Endothelial cell of umbilical vein (primary cell): ENCODE measurements at regions not wholly inside any gene's neighbourhood (a gene's known extent, or its start where the extent isn't known, plus 50 kb on each side); places are given as distances from the start of the nearest gene placed in this dataset.

Experiments
- EZH2 ChIP-seq: IDR thresholded peaks from 2 replicates; pipeline ENCODE4 v1.6.1; 2012; ENCODE audit warnings: borderline replicate concordance, low read depth, mild to moderate bottlenecking, moderate library complexity, low read length, inconsistent platforms; ENCODE audit not compliant: severe bottlenecking
- GATA2 ChIP-seq: IDR thresholded peaks from 2 replicates; pipeline ENCODE4 v1.7.0; 2011; ENCODE audit warnings: low read depth, mild to moderate bottlenecking, moderate library complexity, mixed read lengths, low read length; ENCODE audit not compliant: insufficient read length, insufficient read depth
- MYC ChIP-seq: IDR thresholded peaks from one replicate; pipeline ENCODE4 v1.6.1; 2011; ENCODE audit warnings: mild to moderate bottlenecking, low read depth, low read length
- POLR2AphosphoS5 ChIP-seq: IDR thresholded peaks from 2 replicates; pipeline ENCODE4 v1.6.1; 2012; ENCODE audit warnings: low read depth, mild to moderate bottlenecking, control low read depth, low read length, moderate library complexity; ENCODE audit not compliant: insufficient read depth
- TF ChIP-seq, protein P1 (sequence below), 2 donors: IDR thresholded peaks; 1 replicate in 1 of 2; 2 replicates in 1 of 2; pipeline ENCODE4 v1.5.1; 2011; ENCODE audit warnings: low read length in 2 of 2, mild to moderate bottlenecking in 2 of 2, moderate library complexity in 2 of 2, control low read depth in 1 of 2, inconsistent platforms in 1 of 2, low read depth in 1 of 2; ENCODE audit not compliant: insufficient read depth in 1 of 2; ENCODE audit errors: extremely low read depth in 1 of 2

DNA sequence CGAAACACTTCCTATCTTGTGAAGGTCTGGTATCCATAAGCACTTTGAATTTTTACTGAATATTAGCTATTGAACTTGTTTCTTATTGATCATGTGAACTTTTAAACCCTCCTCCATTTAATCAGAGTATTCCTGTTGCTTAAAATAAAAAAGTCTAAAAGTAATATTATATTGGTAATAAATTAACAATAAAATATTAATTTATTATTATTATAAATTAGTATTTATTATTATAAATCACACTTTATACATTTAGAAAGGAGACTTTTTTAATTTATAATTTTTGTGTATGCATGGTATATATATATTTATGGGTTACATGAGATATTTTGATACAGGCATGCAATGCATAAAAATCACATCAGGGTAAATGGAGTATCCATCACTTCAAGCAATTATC lies 295.4 kb upstream of the NETO1 start:
- TF ChIP-seq, protein P1, sequence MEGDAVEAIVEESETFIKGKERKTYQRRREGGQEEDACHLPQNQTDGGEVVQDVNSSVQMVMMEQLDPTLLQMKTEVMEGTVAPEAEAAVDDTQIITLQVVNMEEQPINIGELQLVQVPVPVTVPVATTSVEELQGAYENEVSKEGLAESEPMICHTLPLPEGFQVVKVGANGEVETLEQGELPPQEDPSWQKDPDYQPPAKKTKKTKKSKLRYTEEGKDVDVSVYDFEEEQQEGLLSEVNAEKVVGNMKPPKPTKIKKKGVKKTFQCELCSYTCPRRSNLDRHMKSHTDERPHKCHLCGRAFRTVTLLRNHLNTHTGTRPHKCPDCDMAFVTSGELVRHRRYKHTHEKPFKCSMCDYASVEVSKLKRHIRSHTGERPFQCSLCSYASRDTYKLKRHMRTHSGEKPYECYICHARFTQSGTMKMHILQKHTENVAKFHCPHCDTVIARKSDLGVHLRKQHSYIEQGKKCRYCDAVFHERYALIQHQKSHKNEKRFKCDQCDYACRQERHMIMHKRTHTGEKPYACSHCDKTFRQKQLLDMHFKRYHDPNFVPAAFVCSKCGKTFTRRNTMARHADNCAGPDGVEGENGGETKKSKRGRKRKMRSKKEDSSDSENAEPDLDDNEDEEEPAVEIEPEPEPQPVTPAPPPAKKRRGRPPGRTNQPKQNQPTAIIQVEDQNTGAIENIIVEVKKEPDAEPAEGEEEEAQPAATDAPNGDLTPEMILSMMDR (IDR thresholded peaks at IDR 0.05; ENCODE audit: extremely low read depth in 1 of 2, insufficient read depth in 1 of 2, low read depth in 1 of 2, low read length in 2 of 2): no peak
- TF ChIP-seq EZH2 (no peak), GATA2 (no peak), POLR2AphosphoS5 (no peak), MYC (no peak)
